ENCODE measurements at regions not wholly inside any gene's neighbourhood (a gene's known extent, or its start where the extent isn't known, plus 50 kb on each side); places are given as distances from the start of the nearest gene placed in this dataset.

GRCh38 chr20:11111191-11111590 lies 437.4 kb upstream of the JAG1 start:
- Histone ChIP-seq H3K9ac (no peak overlapping the region; the same call in 1 of the 2 replicates), H3K9me2 (no peaks in the 10 kb centered on the region), H4K20me1 (ENCODE audit: insufficient read depth) (no peaks in the 10 kb centered on the region), H3K36me3 (replicated peaks in 1 of 2; ENCODE audit: control insufficient read depth in 1 of 2, insufficient read depth in 2 of 2, low read length in 1 of 2) (no peaks in the 10 kb centered on the region), H3K79me2 (ENCODE audit: insufficient read depth) (no peaks in the 10 kb centered on the region), H3K27ac (ENCODE audit: low read depth in 2 of 2, low read length in 1 of 2) (peak overlapping the region in 1 of 2 experiments; percentile 71; a peak in 2 of 4 replicates), H3K4me1 (ENCODE audit: control insufficient read depth in 1 of 2, insufficient read depth in 2 of 2, low read depth in 1 of 2, low read length in 1 of 2) (peaks cover 0 to 15% of the 10 kb centered on the region in 2 experiments; a peak in 3 of 4 replicates), H3F3A (replicated peaks; ENCODE audit: insufficient read depth) (peaks cover 9% of the 10 kb centered on the region), H3K27me3 (ENCODE audit: insufficient read depth) (no peaks in the 10 kb centered on the region), H2AFZ (ENCODE audit: low read depth) (no peak overlapping the region), H3K4me2 (0 out of 2 replicates have a peak overlapping the region, but pooled peaks have one; percentile 21), H3K9me3 (no peaks in the 10 kb centered on the region), H3K4me3 (ENCODE audit: low read depth in 2 of 2, low read length in 1 of 2) (no peak overlapping the region)
- WGBS (ENCODE audit: low lambda C conversion rate), result 39% methylated on average over 2 of the region's 2 CpGs
- DNase-seq, result no peak
- TF ChIP-seq FOSL2 (IDR thresholded peaks at IDR 0.05; ENCODE audit: borderline replicate concordance, low read depth) (peak; percentile 36; the same call in 1 of the 2 replicates), CHD2 (IDR thresholded peaks at IDR 0.05; ENCODE audit: low read length, partially characterized antibody) (no peak), ELF1 (IDR thresholded peaks at IDR 0.05) (no peak), EZH2phosphoT487 (IDR thresholded peaks at IDR 0.05; ENCODE audit: borderline replicate concordance, low read depth) (no peak), MXI1 (IDR thresholded peaks at IDR 0.05; ENCODE audit: low read depth, low read length) (no peak), NFIC (IDR thresholded peaks at IDR 0.05; ENCODE audit: borderline replicate concordance) (no peak), MEF2A (IDR thresholded peaks at IDR 0.05; ENCODE audit: borderline replicate concordance, low read depth) (0 out of 2 replicates have a peak, but pooled peaks have one; percentile 16), POLR2AphosphoS5 (IDR thresholded peaks at IDR 0.05; ENCODE audit: low read depth, low read length) (no peak), PBX3 (IDR thresholded peaks at IDR 0.05) (0 out of 2 replicates have a peak, but pooled peaks have one; percentile 5), TEAD4 (IDR thresholded peaks at IDR 0.05; ENCODE audit: borderline replicate concordance, insufficient read depth) (no peak), TCF12 (IDR thresholded peaks at IDR 0.05) (peak; percentile 9; the same call in 1 of the 2 replicates)
- ChIA-PET CTCF (no interaction called here), POLR2A (no interaction called here)

GRCh38 chr20:11112832-11113231 lies 439.0 kb upstream of the JAG1 start:
- no peaks in the 10 kb centered on the region for H3K36me3 ChIP-seq (replicated peaks in 1 of 2; ENCODE audit: control insufficient read depth in 1 of 2, insufficient read depth in 2 of 2, low read length in 1 of 2)
- no peak overlapping the region for H3K4me2 ChIP-seq
- H3K9ac ChIP-seq, result no peak overlapping the region
- no peak overlapping the region for H3K4me3 ChIP-seq (ENCODE audit: low read depth in 2 of 2, low read length in 1 of 2)
- H3K27ac ChIP-seq (ENCODE audit: low read depth in 2 of 2, low read length in 1 of 2), result peak overlapping the region in 1 of 2 experiments; percentile 20; a peak in 1 of 4 replicates
- no peaks in the 10 kb centered on the region for H3K9me3 ChIP-seq
- no peaks in the 10 kb centered on the region for H3K79me2 ChIP-seq (ENCODE audit: insufficient read depth)
- H4K20me1 ChIP-seq (ENCODE audit: insufficient read depth), result no peaks in the 10 kb centered on the region
- TF ChIP-seq IRF3 (IDR thresholded peaks at IDR 0.05; ENCODE audit: low read depth, low read length), result no peak
- TF ChIP-seq MXI1 (IDR thresholded peaks at IDR 0.05; ENCODE audit: low read depth, low read length), result no peak
- TF ChIP-seq NRF1 (IDR thresholded peaks at IDR 0.05; ENCODE audit: low read depth, low read length), result no peak
- peak; percentile 17; the same call in 1 of the 2 replicates for TF ChIP-seq FOSL2 (IDR thresholded peaks at IDR 0.05; ENCODE audit: borderline replicate concordance, low read depth)
- TF ChIP-seq FOXM1 (IDR thresholded peaks at IDR 0.05; ENCODE audit: low read depth), result no peak
- 0 out of 2 replicates have a peak, but pooled peaks have one; percentile 39 for TF ChIP-seq REST (IDR thresholded peaks at IDR 0.05; ENCODE audit: low read depth, low read length)
- no peak for TF ChIP-seq MEF2A (IDR thresholded peaks at IDR 0.05; ENCODE audit: borderline replicate concordance, low read depth)
- TF ChIP-seq SMC3 (IDR thresholded peaks at IDR 0.05; ENCODE audit: low read depth, low read length), result no peak
- no peak for TF ChIP-seq FOXJ3 (CRISPR knock-in tag; IDR thresholded peaks at IDR 0.05)
- TF ChIP-seq CTCF (IDR thresholded peaks at IDR 0.05), result no peak
- no peaks in the 10 kb centered on the region for H3K27me3 ChIP-seq (ENCODE audit: insufficient read depth)
- H2AFZ ChIP-seq (ENCODE audit: low read depth), result no peak overlapping the region
- DNase-seq, result no peak
- H3F3A ChIP-seq (replicated peaks; ENCODE audit: insufficient read depth), result peaks cover 12% of the 10 kb centered on the region
- no peaks in the 10 kb centered on the region for H3K9me2 ChIP-seq
- ChIA-PET POLR2A (no interaction called here), CTCF (interaction anchor here (0.6 kb wide), 1 partner anchor 640 kb away, joined by 3 read pairs; no protein-coding TSS in a partner anchor)
- 64% methylated on average over 2 of the region's 2 CpGs for WGBS (ENCODE audit: low lambda C conversion rate)
- peaks cover 0 to 15% of the 10 kb centered on the region in 2 experiments; a peak in 3 of 4 replicates for H3K4me1 ChIP-seq (ENCODE audit: control insufficient read depth in 1 of 2, insufficient read depth in 2 of 2, low read depth in 1 of 2, low read length in 1 of 2)
